Fibroblast of mammary gland (primary cell): ENCODE measurements at regions not wholly inside any gene's neighbourhood (a gene's known extent, or its start where the extent isn't known, plus 50 kb on each side); places are given as distances from the start of the nearest gene placed in this dataset.
A peak's percentile ranks its signal among the peaks of the same experiment; 100 is the strongest.

Experiments
- DNase-seq: peaks from one replicate; pipeline ENCODE4 v3.0.0-alpha.2; 2010; ENCODE audit warnings: low read depth
- H3K4me3 ChIP-seq: 2 replicates; pipeline ENCODE4 v1.5.1; 2011; ENCODE audit warnings: low read depth, mild to moderate bottlenecking, low read length, moderate library complexity; ENCODE audit not compliant: control insufficient read depth
- CTCF ChIP-seq: conservative IDR thresholded peaks from 2 replicates; pipeline ENCODE4 v1.5.1; 2011; ENCODE audit warnings: low read depth, low read length, inconsistent platforms; ENCODE audit not compliant: control insufficient read depth, insufficient read depth

GRCh38 chr14:58875613-58876012, 237.9 kb downstream of the DACT1 start:
- no peak overlapping the region for H3K4me3 ChIP-seq
- no peak for TF ChIP-seq CTCF
- DNase-seq, result no peak

GRCh38 chr14:58876608-58877007, 238.8 kb downstream of the DACT1 start:
- DNase-seq, result peak; percentile 83
- TF ChIP-seq CTCF, result no peak
- H3K4me3 ChIP-seq, result no peak overlapping the region

- no peak overlapping the region for H3K4me3 ChIP-seq
- peak; percentile 38 for DNase-seq
- no peak for TF ChIP-seq CTCF
These were observed 240.8 kb downstream of the DACT1 start for GRCh38 chr14:58878439-58879139.

- TF ChIP-seq CTCF, result no peak
- DNase-seq, result no peak
- H3K4me3 ChIP-seq, result no peak overlapping the region
These were observed 243.7 kb downstream of the DACT1 start for GRCh38 chr14:58881433-58881832.

- DNase-seq, result peak; percentile 79
These were observed 244.8 kb downstream of the DACT1 start for GRCh38 chr14:58882577-58883018.

GRCh38 chr14:58884442-58884841, 246.7 kb downstream of the DACT1 start:
- TF ChIP-seq CTCF, result peak; percentile 33
- no peak for DNase-seq
- no peak overlapping the region for H3K4me3 ChIP-seq

More at GRCh38 chr14:58882577-58883018, 244.8 kb downstream of the DACT1 start:
- no peak overlapping the region for H3K4me3 ChIP-seq
- TF ChIP-seq CTCF, result no peak

GRCh38 chr14:58887931-58888330, 250.2 kb downstream of the DACT1 start:
- DNase-seq, result no peak
- TF ChIP-seq CTCF, result no peak
- no peak overlapping the region for H3K4me3 ChIP-seq
